Heart left ventricle (tissue), 13 donors: ENCODE measurements at regions not wholly inside any gene's neighbourhood (a gene's known extent, or its start where the extent isn't known, plus 50 kb on each side); places are given as distances from the start of the nearest gene placed in this dataset.

ENCODE experiments used
- CTCF ChIP-seq, 12 donors: fragments of 200-600 bp; sonication (generic) in 4 of 12; IDR thresholded peaks; one replicate each; pipeline versions ENCODE4 v1.5.0 to v1.8.0; 2018 to 2022; ENCODE audit warnings: antibody characterized with exemption in 12 of 12, mild to moderate bottlenecking in 5 of 12
- POLR2A ChIP-seq, 2 donors: fragments of 450-650 bp; IDR thresholded peaks; one replicate each; pipeline ENCODE4 v1.6.1; 2017; ENCODE audit warnings: antibody characterized with exemption in 2 of 2, mild to moderate bottlenecking in 2 of 2, moderate library complexity in 2 of 2
- donor health status: ischemic (EF 13 %, LVEDD 7.1; RV severe dilation, severe dysfunction).
- donor health status: DM: no; HTN: yes; CAD: no.
- donor health status: DM: no; HTN: no; CAD: no.
- donor health status: ischemic (EF 25% LVEDD 6.9; RV normal size, moderate dysfunction).
- donor health status: ischemic (EF 25% LVEDD 5.7; RV mildly dilated, moderate dysfunction).
- donor health status: ischemic (EF 35%, LVEDD 5.7; RV mildly dilated, moderate dysfunction).
- donor health status: nonischemic (EF 11% LVEDD 7.7; RV severe dilation, severe dysfunction).
- donor health status: DM: yes; HTN: yes; CAD: no.
- donor health status: PGD.
- donor health status: ischemic (EF 29% LVEDD 5.4; RV normal size, mild dysfunction).
- donor health status: nonischemic (EF 23%, LVEDD 6.1; RV moderate dilation, normal function).

- TF ChIP-seq CTCF (IDR thresholded peaks at IDR 0.05), result no peak
- no peak for TF ChIP-seq POLR2A (IDR thresholded peaks at IDR 0.05)
These were observed 187.4 kb upstream of the STAC start for GRCh38 chr3:36192901-36193300.
